ENCODE measurements at regions not wholly inside any gene's neighbourhood (a gene's known extent, or its start where the extent isn't known, plus 50 kb on each side); places are given as distances from the start of the nearest gene placed in this dataset.
A peak's percentile ranks its signal among the peaks of the same experiment; 100 is the strongest.

GRCh38 chr5:173671121-173671949 is 54.9 kb upstream of the BOD1 start:
- peaks cover 14% of the 10 kb centered on the region; the same call in 1 of the 2 replicates for H3K9me3 ChIP-seq (ENCODE audit: low read length)
- H3K9ac ChIP-seq (ENCODE audit: insufficient read depth, low read depth, low read length), result no peak overlapping the region
- no peaks in the 10 kb centered on the region for H3K27me3 ChIP-seq (ENCODE audit: control insufficient read depth in 1 of 2, insufficient read depth in 2 of 2, low read length in 2 of 2)
- H3K4me1 ChIP-seq (ENCODE audit: insufficient read depth, low read length), result peaks cover 43% of the 10 kb centered on the region
- peak; percentile 60 for DNase-seq (ENCODE audit: low spot score)
- CTCF ChIA-PET (ENCODE audit: low intra/inter-chr PET ratio, low total read pairs), result no interaction called here
- intact Hi-C loops (cut with micrococcal nuclease; ENCODE audit: unreplicated experiment), result loop anchor here (5.0 kb wide), 1 partner anchor 49 kb away; no protein-coding TSS in a partner anchor
- peak; percentile 80 for ATAC-seq
- in situ Hi-C loops (cut with HindIII; ENCODE audit: extremely low pct_ligation_motif_present, low pct_unique_long_range_greater_than_20kb), result no loop called here
- H3K79me2 ChIP-seq (ENCODE audit: insufficient read depth, low read length), result no peaks in the 10 kb centered on the region
- H3K27ac ChIP-seq (ENCODE audit: extremely low read length, insufficient read depth, low read length), result no peak overlapping the region
- H4K20me1 ChIP-seq (ENCODE audit: insufficient read depth, low read length), result no peaks in the 10 kb centered on the region
- H3K4me3 ChIP-seq (replicated peaks in 1 of 3; ENCODE audit: insufficient read depth in 1 of 3, low read depth in 2 of 3, low read length in 3 of 3), result no peak overlapping the region
- no peaks in the 10 kb centered on the region for H3K36me3 ChIP-seq (replicated peaks in 1 of 2; ENCODE audit: control insufficient read depth in 1 of 2, insufficient read depth in 2 of 2, low read length in 2 of 2)
- BruUV-seq (replicated peaks), result TSS peak; percentile 62
- peak overlapping the region; percentile 61 for H3K4me2 ChIP-seq (ENCODE audit: low read depth, low read length)
- H2AFZ ChIP-seq (ENCODE audit: low read length), result peak overlapping the region; percentile 55
- WGBS (ENCODE audit: low lambda C conversion rate), result 41% methylated on average over 11 of the region's 16 CpGs
- POLR2A ChIA-PET, result interaction anchor here (0.8 to 1.7 kb wide), 7 partner anchors 15 to 155 kb away, joined by 3 to 6 read pairs (median 4); no protein-coding TSS in a partner anchor
- no peak for FAIRE-seq
- TF ChIP-seq NFE2 (CRISPR knock-in tag; IDR thresholded peaks at IDR 0.05) (no peak), MYC (CRISPR knock-in tag; IDR thresholded peaks at IDR 0.05; ENCODE audit: borderline replicate concordance) (peak; percentile 50; the same call in 1 of the 2 replicates), U2AF2 (IDR thresholded peaks at IDR 0.05; ENCODE audit: low read depth, low read length) (no peak), PHF21A (CRISPR knock-in tag; IDR thresholded peaks at IDR 0.05) (0 out of 2 replicates have a peak, but pooled peaks have one; percentile 43), ZNF550 (CRISPR knock-in tag; IDR thresholded peaks at IDR 0.05; ENCODE audit: borderline replicate concordance) (no peak), HOXA5 (CRISPR knock-in tag; IDR thresholded peaks at IDR 0.05) (no peak), ELF1 (CRISPR knock-in tag; IDR thresholded peaks at IDR 0.05) (no peak), ZNF792 (CRISPR knock-in tag; IDR thresholded peaks at IDR 0.05) (0 out of 2 replicates have a peak, but pooled peaks have one; percentile 20), ZNF350 (CRISPR knock-in tag; IDR thresholded peaks at IDR 0.05; ENCODE audit: borderline replicate concordance, low read depth) (peak; percentile 57; the same call in 1 of the 2 replicates), ZNF687 (CRISPR knock-in tag; IDR thresholded peaks at IDR 0.05) (peak; percentile 85), NR2C2 (CRISPR knock-in tag; IDR thresholded peaks at IDR 0.05; ENCODE audit: borderline replicate concordance) (0 out of 2 replicates have a peak, but pooled peaks have one; percentile 15), HES4 (CRISPR knock-in tag; IDR thresholded peaks at IDR 0.05; ENCODE audit: borderline replicate concordance) (0 out of 2 replicates have a peak, but pooled peaks have one; percentile 40), ZBTB42 (CRISPR knock-in tag; IDR thresholded peaks at IDR 0.05) (no peak), CREB3 (CRISPR knock-in tag; IDR thresholded peaks at IDR 0.05) (no peak)
- TF ChIP-seq, protein P1, sequence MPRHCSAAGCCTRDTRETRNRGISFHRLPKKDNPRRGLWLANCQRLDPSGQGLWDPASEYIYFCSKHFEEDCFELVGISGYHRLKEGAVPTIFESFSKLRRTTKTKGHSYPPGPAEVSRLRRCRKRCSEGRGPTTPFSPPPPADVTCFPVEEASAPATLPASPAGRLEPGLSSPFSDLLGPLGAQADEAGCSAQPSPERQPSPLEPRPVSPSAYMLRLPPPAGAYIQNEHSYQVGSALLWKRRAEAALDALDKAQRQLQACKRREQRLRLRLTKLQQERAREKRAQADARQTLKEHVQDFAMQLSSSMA (CRISPR knock-in tag; IDR thresholded peaks at IDR 0.05), result no peak
- TF ChIP-seq, protein P2, sequence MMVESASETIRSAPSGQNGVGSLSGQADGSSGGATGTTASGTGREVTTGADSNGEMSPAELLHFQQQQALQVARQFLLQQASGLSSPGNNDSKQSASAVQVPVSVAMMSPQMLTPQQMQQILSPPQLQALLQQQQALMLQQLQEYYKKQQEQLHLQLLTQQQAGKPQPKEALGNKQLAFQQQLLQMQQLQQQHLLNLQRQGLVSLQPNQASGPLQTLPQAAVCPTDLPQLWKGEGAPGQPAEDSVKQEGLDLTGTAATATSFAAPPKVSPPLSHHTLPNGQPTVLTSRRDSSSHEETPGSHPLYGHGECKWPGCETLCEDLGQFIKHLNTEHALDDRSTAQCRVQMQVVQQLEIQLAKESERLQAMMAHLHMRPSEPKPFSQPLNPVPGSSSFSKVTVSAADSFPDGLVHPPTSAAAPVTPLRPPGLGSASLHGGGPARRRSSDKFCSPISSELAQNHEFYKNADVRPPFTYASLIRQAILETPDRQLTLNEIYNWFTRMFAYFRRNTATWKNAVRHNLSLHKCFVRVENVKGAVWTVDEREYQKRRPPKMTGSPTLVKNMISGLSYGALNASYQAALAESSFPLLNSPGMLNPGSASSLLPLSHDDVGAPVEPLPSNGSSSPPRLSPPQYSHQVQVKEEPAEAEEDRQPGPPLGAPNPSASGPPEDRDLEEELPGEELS (CRISPR knock-in tag; IDR thresholded peaks at IDR 0.05), result peak; percentile 23; the same call in 1 of the 2 replicates

All from HepG2 (cell line).